H1 (cell line): ENCODE measurements at regions not wholly inside any gene's neighbourhood (a gene's known extent, or its start where the extent isn't known, plus 50 kb on each side); places are given as distances from the start of the nearest gene placed in this dataset.

ENCODE experiments used
- BACH1 ChIP-seq: IDR thresholded peaks from 2 replicates; pipeline ENCODE4 v1.6.1; 2012; ENCODE audit warnings: low read length, improper control_type of control experiment
- CTCF ChIP-seq, 3 experiments: IDR thresholded peaks; 1 replicate in 2 of 3; 2 replicates in 1 of 3; pipeline versions ENCODE4 v1.5.1 to v1.6.1; 2011; ENCODE audit warnings: low read length in 3 of 3, mild to moderate bottlenecking in 3 of 3, inconsistent platforms in 2 of 3, low read depth in 1 of 3, moderate library complexity in 1 of 3; ENCODE audit not compliant: insufficient read depth in 1 of 3; ENCODE audit errors: control extremely low read depth in 1 of 3
- HDAC6 ChIP-seq: IDR thresholded peaks from one replicate; pipeline ENCODE4 v1.7.1; 2012; ENCODE audit warnings: low read depth, mild to moderate bottlenecking, inconsistent platforms, low read length, moderate library complexity
- KDM1A ChIP-seq: fragments of 200-600, 300-600 bp; sonication (generic); IDR thresholded peaks from 2 replicates; pipeline ENCODE4 v1.7.1; 2016; ENCODE audit warnings: mild to moderate bottlenecking, low read length, borderline replicate concordance
- KDM5A ChIP-seq: fragments of 200-600 bp; IDR thresholded peaks from 2 replicates; pipeline ENCODE4 v1.7.1; 2012; ENCODE audit warnings: mild to moderate bottlenecking, low read length, inconsistent platforms, mixed read lengths
- POLR2A ChIP-seq, 2 experiments: IDR thresholded peaks; 1 replicate in 1 of 2; 2 replicates in 1 of 2; pipeline ENCODE4 v1.6.1; 2011; ENCODE audit warnings: low read depth in 2 of 2, low read length in 2 of 2, mild to moderate bottlenecking in 2 of 2; ENCODE audit errors: control extremely low read depth in 1 of 2
- POLR2AphosphoS5 ChIP-seq: IDR thresholded peaks from 2 replicates; pipeline ENCODE4 v1.6.1; 2011; ENCODE audit warnings: low read depth, low read length
- RAD21 ChIP-seq, 2 experiments: IDR thresholded peaks in 1 of 2; conservative IDR thresholded peaks in 1 of 2; 2 replicates each; pipeline ENCODE4 v1.6.1; 2011; ENCODE audit warnings: low read depth in 2 of 2, low read length in 2 of 2, improper control_type of control experiment in 1 of 2, inconsistent platforms in 1 of 2, mild to moderate bottlenecking in 1 of 2, moderate library complexity in 1 of 2
- RXRA ChIP-seq: IDR thresholded peaks from 2 replicates; pipeline ENCODE4 v1.6.1; 2011; ENCODE audit warnings: low read depth, mild to moderate bottlenecking, low read length, moderate library complexity; ENCODE audit not compliant: insufficient read depth
- SAP30 ChIP-seq: fragments of 300-600 bp; sonication (generic); IDR thresholded peaks from 2 replicates; pipeline ENCODE4 v1.7.1; 2012; ENCODE audit warnings: low read length, moderate library complexity, mild to moderate bottlenecking, inconsistent platforms; ENCODE audit not compliant: insufficient read depth, insufficient replicate concordance
- SRF ChIP-seq: IDR thresholded peaks from 2 replicates; pipeline ENCODE4 v1.6.1; 2011; ENCODE audit warnings: mild to moderate bottlenecking, low read depth, low read length, moderate library complexity
- ZNF274 ChIP-seq: IDR thresholded peaks from 2 replicates; pipeline ENCODE4 v1.7.0; 2012; ENCODE audit warnings: low read length, borderline replicate concordance; ENCODE audit errors: extremely low read depth

- no peak for TF ChIP-seq RAD21 (IDR thresholded peaks at IDR 0.05 in 1 of 2, conservative IDR thresholded peaks at IDR 0.05 in 1 of 2; ENCODE audit: low read depth in 2 of 2, low read length in 2 of 2)
- no peak for TF ChIP-seq KDM1A
- TF ChIP-seq CTCF (IDR thresholded peaks at IDR 0.05; ENCODE audit: control extremely low read depth in 1 of 3, insufficient read depth in 1 of 3, low read depth in 1 of 3, low read length in 3 of 3), result no peak
- TF ChIP-seq BACH1, result no peak
- TF ChIP-seq POLR2AphosphoS5, result no peak
- no peak for TF ChIP-seq HDAC6
- TF ChIP-seq SAP30, result no peak
- TF ChIP-seq RXRA, result no peak
- TF ChIP-seq ZNF274, result no peak
- TF ChIP-seq POLR2A (IDR thresholded peaks at IDR 0.05; ENCODE audit: control extremely low read depth in 1 of 2, low read depth in 2 of 2, low read length in 2 of 2), result no peak
- no peak for TF ChIP-seq KDM5A
- TF ChIP-seq SRF, result no peak
Observed at GRCh38 chr12:90512518-90512917, 442.5 kb downstream of the CCER1 start.
